GM12872 (cell line): ENCODE measurements at regions not wholly inside any gene's neighbourhood (a gene's known extent, or its start where the extent isn't known, plus 50 kb on each side); places are given as distances from the start of the nearest gene placed in this dataset.

Experiments used
- CTCF ChIP-seq: IDR thresholded peaks from 3 replicates; pipeline ENCODE4 v1.5.1; 2011; ENCODE audit warnings: low read depth, mild to moderate bottlenecking, low read length, moderate library complexity; ENCODE audit not compliant: insufficient read depth

GRCh38 chr3:74309716-74310115 is 304.7 kb downstream of the CNTN3 start:
- TF ChIP-seq CTCF: no peak

GRCh38 chr3:74304424-74304823 is 310.0 kb downstream of the CNTN3 start:
- TF ChIP-seq CTCF: no peak

GRCh38 chr3:74303711-74304110 is 310.7 kb downstream of the CNTN3 start:
- no peak for TF ChIP-seq CTCF

- TF ChIP-seq CTCF: no peak
These were observed 311.5 kb downstream of the CNTN3 start for GRCh38 chr3:74302969-74303368.

- no peak for TF ChIP-seq CTCF
These were observed 312.2 kb downstream of the CNTN3 start for GRCh38 chr3:74302281-74302680.

GRCh38 chr3:74301056-74301455 is 313.4 kb downstream of the CNTN3 start:
- no peak for TF ChIP-seq CTCF

GRCh38 chr3:74295479-74295878 is 319.0 kb downstream of the CNTN3 start:
- no peak for TF ChIP-seq CTCF

GRCh38 chr3:74288761-74289160 is 325.7 kb downstream of the CNTN3 start:
- no peak for TF ChIP-seq CTCF
